LNCaP clone FGC (cell line): ENCODE measurements at regions not wholly inside any gene's neighbourhood (a gene's known extent, or its start where the extent isn't known, plus 50 kb on each side); places are given as distances from the start of the nearest gene placed in this dataset.

ENCODE experiments used
- DNase-seq: peaks from one replicate; pipeline ENCODE4 v3.0.0-alpha.2; 2011; ENCODE audit warnings: low read depth
- H3K4me3 ChIP-seq: 2 replicates; pipeline ENCODE4 v1.5.1; 2011; ENCODE audit warnings: mild to moderate bottlenecking, low read depth, low read length, control low read depth
- CTCF ChIP-seq: IDR thresholded peaks from 2 replicates; pipeline ENCODE4 v1.5.1; 2012; ENCODE audit warnings: mild to moderate bottlenecking; ENCODE audit not compliant: control insufficient read depth, insufficient read depth; ENCODE audit errors: extremely low read depth

- TF ChIP-seq CTCF: no peak
- no peak overlapping the region for H3K4me3 ChIP-seq
- no peak for DNase-seq
Measured at GRCh38 chr6:76708641-76709331, 636.3 kb upstream of the IMPG1 start.

DNA sequence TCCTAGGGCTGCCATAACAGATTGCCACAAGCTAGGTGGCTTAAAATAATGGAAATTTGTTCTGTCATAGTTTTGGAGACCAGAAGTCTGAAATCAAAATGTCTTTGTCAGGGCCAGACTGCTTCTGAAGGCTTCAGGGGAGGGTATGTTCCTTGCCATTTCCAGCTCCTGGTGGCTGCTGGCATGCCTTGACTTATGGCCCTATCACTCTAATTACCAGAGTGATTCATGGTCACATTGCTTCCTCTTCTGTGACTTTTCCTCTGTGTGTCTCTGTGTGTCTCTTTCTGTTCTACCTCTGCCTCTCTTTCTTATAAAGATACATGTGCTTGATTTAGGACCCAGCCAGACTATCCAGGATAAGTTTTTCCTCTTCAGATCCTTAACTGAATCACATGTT lies 635.2 kb upstream of the IMPG1 start:
- no peak overlapping the region for H3K4me3 ChIP-seq
- DNase-seq: no peak
- TF ChIP-seq CTCF: no peak

- TF ChIP-seq CTCF: no peak
- DNase-seq: no peak
- no peak overlapping the region for H3K4me3 ChIP-seq
Measured at GRCh38 chr6:76706631-76707030, 634.2 kb upstream of the IMPG1 start.

GRCh38 chr6:76706086-76706485 lies 633.6 kb upstream of the IMPG1 start:
- DNase-seq: no peak
- no peak overlapping the region for H3K4me3 ChIP-seq
- no peak for TF ChIP-seq CTCF

- no peak for DNase-seq
- no peak for TF ChIP-seq CTCF
- H3K4me3 ChIP-seq: no peak overlapping the region
Measured at GRCh38 chr6:76703786-76704185, 631.3 kb upstream of the IMPG1 start.

GRCh38 chr6:76703285-76703684 lies 630.8 kb upstream of the IMPG1 start:
- TF ChIP-seq CTCF: no peak
- no peak for DNase-seq
- H3K4me3 ChIP-seq: no peak overlapping the region

- DNase-seq: no peak
- TF ChIP-seq CTCF: no peak
- no peak overlapping the region for H3K4me3 ChIP-seq
Measured at GRCh38 chr6:76702187-76702586, 629.7 kb upstream of the IMPG1 start.
